ENCODE measurements at regions not wholly inside any gene's neighbourhood (a gene's known extent, or its start where the extent isn't known, plus 50 kb on each side); places are given as distances from the start of the nearest gene placed in this dataset.

DNA sequence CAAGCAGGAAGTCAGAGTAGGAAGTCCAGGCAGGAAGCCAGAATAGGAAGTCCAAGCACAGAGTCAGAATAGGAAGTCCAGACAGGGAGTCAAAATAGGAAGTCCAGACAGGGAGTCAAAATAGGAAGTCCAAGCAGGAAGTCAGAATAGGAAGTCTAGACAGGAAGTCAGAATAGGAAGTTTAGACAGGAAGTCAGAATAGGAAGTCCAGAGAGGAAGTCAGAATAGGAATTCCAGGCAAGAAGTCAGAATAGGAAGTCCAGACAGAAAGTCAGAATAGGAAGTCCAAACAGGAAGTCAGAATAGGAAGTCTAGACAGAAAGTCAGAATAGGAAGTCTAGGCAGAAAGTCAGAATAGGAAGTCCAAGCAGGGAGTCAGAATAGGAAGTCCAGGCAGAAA is 105.3 kb upstream of the C16orf82 start:
- Mint-ChIP-seq H3K4me1 (ENCODE audit: insufficient read depth, unreplicated experiment) (no peaks in the 10 kb centered on the region), H3K4me3 (ENCODE audit: unreplicated experiment) (no peak overlapping the region), H3K27me3 (ENCODE audit: insufficient read depth, unreplicated experiment) (no peaks in the 10 kb centered on the region), H3K27ac (ENCODE audit: low read depth, unreplicated experiment) (no peak overlapping the region), H3K36me3 (ENCODE audit: insufficient read depth, unreplicated experiment) (peaks cover 6% of the 10 kb centered on the region), H3K9me3 (ENCODE audit: unreplicated experiment) (peaks cover 74% of the 10 kb centered on the region)
- CTCF ChIA-PET: interaction anchor here (0.7 kb wide), 1 partner anchor 1135 kb away, joined by 3 read pairs; no protein-coding TSS in a partner anchor
- no TSS peak for BruUV-seq (replicated peaks)
- no peak for DNase-seq (ENCODE audit: unreplicated experiment)
- intact Hi-C loops (cut with micrococcal nuclease): no loop called here
- POLR2A ChIA-PET: no interaction called here
- TF ChIP-seq, protein P1, sequence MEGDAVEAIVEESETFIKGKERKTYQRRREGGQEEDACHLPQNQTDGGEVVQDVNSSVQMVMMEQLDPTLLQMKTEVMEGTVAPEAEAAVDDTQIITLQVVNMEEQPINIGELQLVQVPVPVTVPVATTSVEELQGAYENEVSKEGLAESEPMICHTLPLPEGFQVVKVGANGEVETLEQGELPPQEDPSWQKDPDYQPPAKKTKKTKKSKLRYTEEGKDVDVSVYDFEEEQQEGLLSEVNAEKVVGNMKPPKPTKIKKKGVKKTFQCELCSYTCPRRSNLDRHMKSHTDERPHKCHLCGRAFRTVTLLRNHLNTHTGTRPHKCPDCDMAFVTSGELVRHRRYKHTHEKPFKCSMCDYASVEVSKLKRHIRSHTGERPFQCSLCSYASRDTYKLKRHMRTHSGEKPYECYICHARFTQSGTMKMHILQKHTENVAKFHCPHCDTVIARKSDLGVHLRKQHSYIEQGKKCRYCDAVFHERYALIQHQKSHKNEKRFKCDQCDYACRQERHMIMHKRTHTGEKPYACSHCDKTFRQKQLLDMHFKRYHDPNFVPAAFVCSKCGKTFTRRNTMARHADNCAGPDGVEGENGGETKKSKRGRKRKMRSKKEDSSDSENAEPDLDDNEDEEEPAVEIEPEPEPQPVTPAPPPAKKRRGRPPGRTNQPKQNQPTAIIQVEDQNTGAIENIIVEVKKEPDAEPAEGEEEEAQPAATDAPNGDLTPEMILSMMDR (IDR thresholded peaks at IDR 0.05; ENCODE audit: unreplicated experiment): no peak

DNA sequence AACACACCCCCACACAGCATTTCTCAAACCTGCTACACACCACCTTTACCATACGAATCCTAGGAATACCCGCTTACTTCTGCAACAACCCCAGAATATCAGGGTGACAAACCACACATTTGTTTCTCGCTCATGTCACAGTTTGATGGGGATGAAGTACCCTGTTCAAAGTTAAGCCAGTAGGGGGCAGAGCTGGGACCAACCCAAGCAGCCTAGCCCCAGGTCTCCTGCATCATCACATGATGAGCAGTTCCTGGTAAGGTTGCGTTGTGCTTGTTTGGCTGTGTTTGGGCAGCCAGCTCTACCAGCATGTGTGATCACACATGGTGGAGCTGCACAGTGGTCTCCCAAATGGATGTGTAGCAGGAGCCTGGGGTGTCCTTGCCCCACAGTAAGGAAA is 103.6 kb upstream of the C16orf82 start:
- intact Hi-C loops (cut with micrococcal nuclease): no loop called here
- no peaks in the 10 kb centered on the region for H3K27me3 Mint-ChIP-seq (ENCODE audit: insufficient read depth, unreplicated experiment)
- peaks cover 61% of the 10 kb centered on the region for H3K9me3 Mint-ChIP-seq (ENCODE audit: unreplicated experiment)
- H3K4me3 Mint-ChIP-seq (ENCODE audit: unreplicated experiment): no peak overlapping the region
- no TSS peak for BruUV-seq (replicated peaks)
- TF ChIP-seq, protein P1 (IDR thresholded peaks at IDR 0.05; ENCODE audit: unreplicated experiment): no peak
- H3K27ac Mint-ChIP-seq (ENCODE audit: low read depth, unreplicated experiment): no peak overlapping the region
- no peaks in the 10 kb centered on the region for H3K4me1 Mint-ChIP-seq (ENCODE audit: insufficient read depth, unreplicated experiment)
- ChIA-PET CTCF (no interaction called here), POLR2A (no interaction called here)
- DNase-seq (ENCODE audit: unreplicated experiment): no peak
- H3K36me3 Mint-ChIP-seq (ENCODE audit: insufficient read depth, unreplicated experiment): peaks cover 6% of the 10 kb centered on the region

DNA sequence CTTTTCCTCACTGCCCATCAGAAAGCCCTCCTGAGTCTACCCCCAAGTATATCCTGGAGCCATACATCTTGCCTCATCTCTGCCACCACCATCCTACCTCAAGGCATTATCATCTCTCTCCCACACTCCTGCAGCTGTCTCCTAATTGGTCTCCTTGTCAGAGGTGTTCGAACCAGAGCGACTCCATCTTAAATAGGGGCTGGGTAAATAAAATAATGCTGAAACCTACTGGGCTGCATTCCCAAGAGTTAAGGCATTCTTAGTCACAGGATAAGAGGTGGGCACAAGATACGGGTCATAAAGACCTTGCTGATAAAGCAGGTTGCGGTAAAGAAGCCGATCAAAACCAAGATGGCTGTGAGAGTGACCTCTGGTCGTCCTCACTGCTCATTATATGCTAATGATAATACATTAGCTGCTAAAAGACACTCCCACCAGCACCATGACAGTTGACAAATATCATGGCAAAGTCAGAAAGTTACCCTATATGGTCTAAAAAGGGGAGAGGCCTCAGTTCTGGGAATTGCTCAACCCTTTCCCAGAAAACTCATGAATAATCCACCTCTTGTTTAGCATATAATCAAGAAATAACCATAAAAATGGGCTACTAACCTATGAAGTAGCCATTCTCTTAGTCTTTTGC is 97.0 kb upstream of the C16orf82 start:
- Mint-ChIP-seq H3K36me3 (ENCODE audit: insufficient read depth, unreplicated experiment) (no peaks in the 10 kb centered on the region), H3K27ac (ENCODE audit: low read depth, unreplicated experiment) (no peak overlapping the region), H3K9me3 (ENCODE audit: unreplicated experiment) (peaks cover 36% of the 10 kb centered on the region), H3K4me1 (ENCODE audit: insufficient read depth, unreplicated experiment) (no peaks in the 10 kb centered on the region), H3K27me3 (ENCODE audit: insufficient read depth, unreplicated experiment) (no peaks in the 10 kb centered on the region), H3K4me3 (ENCODE audit: unreplicated experiment) (no peak overlapping the region)
- TF ChIP-seq, protein P1 (IDR thresholded peaks at IDR 0.05; ENCODE audit: unreplicated experiment): no peak
- CTCF ChIA-PET: no interaction called here
- intact Hi-C loops (cut with micrococcal nuclease): no loop called here
- no TSS peak for BruUV-seq (replicated peaks)
- DNase-seq (ENCODE audit: unreplicated experiment): no peak
- POLR2A ChIA-PET: no interaction called here

DNA sequence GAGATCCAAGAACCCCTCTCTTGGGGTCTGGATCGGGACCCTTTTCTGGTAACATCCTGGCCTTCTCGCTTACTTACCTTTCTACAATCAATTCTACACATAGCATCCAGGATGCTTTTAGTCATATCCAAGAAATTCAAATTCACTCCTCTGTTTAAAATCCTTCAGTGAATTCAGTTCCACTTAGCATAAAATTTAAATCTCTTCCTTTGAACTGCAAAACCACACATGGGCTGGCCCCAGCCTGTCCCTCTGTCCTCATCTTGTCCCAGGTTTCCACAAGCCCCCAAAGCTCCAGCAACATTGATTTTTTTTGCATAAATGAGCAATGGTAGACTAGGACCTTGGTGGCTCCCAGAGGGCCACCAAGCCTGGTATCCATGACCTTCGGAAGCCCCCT is 96.4 kb upstream of the C16orf82 start:
- ChIA-PET CTCF (interaction anchor here (0.6 kb wide), 1 partner anchor 13 kb away, joined by 3 read pairs; no protein-coding TSS in a partner anchor), POLR2A (no interaction called here)
- H3K36me3 Mint-ChIP-seq (ENCODE audit: insufficient read depth, unreplicated experiment): no peaks in the 10 kb centered on the region
- H3K9me3 Mint-ChIP-seq (ENCODE audit: unreplicated experiment): peaks cover 42% of the 10 kb centered on the region
- intact Hi-C loops (cut with micrococcal nuclease): no loop called here
- TF ChIP-seq, protein P1 (IDR thresholded peaks at IDR 0.05; ENCODE audit: unreplicated experiment): no peak
- H3K27ac Mint-ChIP-seq (ENCODE audit: low read depth, unreplicated experiment): no peak overlapping the region
- H3K4me3 Mint-ChIP-seq (ENCODE audit: unreplicated experiment): no peak overlapping the region
- H3K27me3 Mint-ChIP-seq (ENCODE audit: insufficient read depth, unreplicated experiment): no peaks in the 10 kb centered on the region
- DNase-seq (ENCODE audit: unreplicated experiment): no peak
- H3K4me1 Mint-ChIP-seq (ENCODE audit: insufficient read depth, unreplicated experiment): no peaks in the 10 kb centered on the region
- BruUV-seq (replicated peaks): no TSS peak

Measured in MCF 10A (cell line).